Neural cell (in vitro differentiated cells): ENCODE measurements at regions not wholly inside any gene's neighbourhood (a gene's known extent, or its start where the extent isn't known, plus 50 kb on each side); places are given as distances from the start of the nearest gene placed in this dataset.

Experiments used
- EP300 ChIP-seq: fragments of 450-650 bp; conservative IDR thresholded peaks from 2 replicates; pipeline ENCODE4 v1.6.1; 2014; ENCODE audit warnings: antibody characterized with exemption, mild to moderate bottlenecking, moderate library complexity; ENCODE audit not compliant: poor library complexity, severe bottlenecking
- EZH2 ChIP-seq: fragments of 200-600, 300-800 bp; shearing (Covaris generic), sonication (generic); IDR thresholded peaks from 2 replicates; pipeline ENCODE4 v1.6.1; 2014; ENCODE audit warnings: antibody characterized with exemption, low read length, borderline replicate concordance, mild to moderate bottlenecking; ENCODE audit not compliant: insufficient read depth, poor library complexity, severe bottlenecking
- MXI1 ChIP-seq: fragments of 450-650 bp; conservative IDR thresholded peaks from 2 replicates; pipeline ENCODE4 v1.6.1; 2014; ENCODE audit warnings: antibody characterized with exemption, mild to moderate bottlenecking; ENCODE audit not compliant: poor library complexity, severe bottlenecking
- POLR2AphosphoS5 ChIP-seq: IDR thresholded peaks from 2 replicates; pipeline ENCODE4 v1.6.1; 2012
- RAD21 ChIP-seq: fragments of 450-650 bp; conservative IDR thresholded peaks from 2 replicates; pipeline ENCODE4 v1.6.1; 2014; ENCODE audit warnings: antibody characterized with exemption, mild to moderate bottlenecking, moderate library complexity
- SMC3 ChIP-seq: fragments of 450-650 bp; conservative IDR thresholded peaks from 2 replicates; pipeline ENCODE4 v1.6.1; 2014; ENCODE audit warnings: antibody characterized with exemption, mild to moderate bottlenecking, moderate library complexity; ENCODE audit not compliant: poor library complexity
- TAF1 ChIP-seq: IDR thresholded peaks from 2 replicates; pipeline ENCODE4 v1.6.1; 2012; ENCODE audit warnings: low read depth
- TF ChIP-seq, protein P1 (sequence below): fragments of 450-650 bp; IDR thresholded peaks from 2 replicates; pipeline ENCODE4 v1.5.1; 2014; ENCODE audit warnings: antibody characterized with exemption, mild to moderate bottlenecking, moderate library complexity; ENCODE audit not compliant: poor library complexity, severe bottlenecking
- TF ChIP-seq, protein P2 (sequence below): IDR thresholded peaks from 2 replicates; pipeline ENCODE4 v1.6.1; 2012; ENCODE audit warnings: borderline replicate concordance

DNA sequence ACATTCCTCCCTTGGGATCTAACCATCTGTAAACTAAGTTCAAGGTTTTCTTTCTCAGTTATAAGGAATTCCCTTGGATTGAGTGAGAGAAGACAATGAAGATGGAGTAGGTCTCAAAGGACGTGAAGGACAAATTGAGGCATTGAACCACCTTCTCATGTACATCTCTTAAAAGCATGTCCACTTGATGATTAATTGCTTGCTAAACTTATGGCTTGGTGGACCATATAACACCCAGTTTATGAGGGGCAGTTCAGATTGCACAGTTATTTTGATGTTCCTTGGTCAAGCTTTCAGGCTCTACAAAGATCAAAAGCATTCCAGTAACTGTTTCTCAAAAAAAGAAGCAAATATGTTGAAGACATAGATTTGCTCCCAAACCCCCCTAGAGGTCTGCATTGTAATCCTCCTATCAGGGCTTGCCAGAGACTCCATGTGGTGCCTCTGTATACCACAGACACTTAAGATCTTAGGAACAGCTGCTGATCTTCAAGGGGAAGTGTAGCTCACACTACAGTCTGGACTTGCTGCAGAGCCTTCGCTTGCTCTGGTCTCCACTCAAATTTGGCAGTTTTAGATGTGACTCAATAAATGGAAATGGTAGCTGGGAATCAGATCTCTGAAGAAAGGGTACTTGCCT, 56.9 kb upstream of the ALDH1A1 start:
- TF ChIP-seq, protein P1, sequence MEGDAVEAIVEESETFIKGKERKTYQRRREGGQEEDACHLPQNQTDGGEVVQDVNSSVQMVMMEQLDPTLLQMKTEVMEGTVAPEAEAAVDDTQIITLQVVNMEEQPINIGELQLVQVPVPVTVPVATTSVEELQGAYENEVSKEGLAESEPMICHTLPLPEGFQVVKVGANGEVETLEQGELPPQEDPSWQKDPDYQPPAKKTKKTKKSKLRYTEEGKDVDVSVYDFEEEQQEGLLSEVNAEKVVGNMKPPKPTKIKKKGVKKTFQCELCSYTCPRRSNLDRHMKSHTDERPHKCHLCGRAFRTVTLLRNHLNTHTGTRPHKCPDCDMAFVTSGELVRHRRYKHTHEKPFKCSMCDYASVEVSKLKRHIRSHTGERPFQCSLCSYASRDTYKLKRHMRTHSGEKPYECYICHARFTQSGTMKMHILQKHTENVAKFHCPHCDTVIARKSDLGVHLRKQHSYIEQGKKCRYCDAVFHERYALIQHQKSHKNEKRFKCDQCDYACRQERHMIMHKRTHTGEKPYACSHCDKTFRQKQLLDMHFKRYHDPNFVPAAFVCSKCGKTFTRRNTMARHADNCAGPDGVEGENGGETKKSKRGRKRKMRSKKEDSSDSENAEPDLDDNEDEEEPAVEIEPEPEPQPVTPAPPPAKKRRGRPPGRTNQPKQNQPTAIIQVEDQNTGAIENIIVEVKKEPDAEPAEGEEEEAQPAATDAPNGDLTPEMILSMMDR = no peak
- TF ChIP-seq POLR2AphosphoS5 (no peak), TAF1 (no peak), RAD21 (no peak), EZH2 (no peak), EP300 (no peak), MXI1 (no peak), SMC3 (no peak)
- TF ChIP-seq, protein P2, sequence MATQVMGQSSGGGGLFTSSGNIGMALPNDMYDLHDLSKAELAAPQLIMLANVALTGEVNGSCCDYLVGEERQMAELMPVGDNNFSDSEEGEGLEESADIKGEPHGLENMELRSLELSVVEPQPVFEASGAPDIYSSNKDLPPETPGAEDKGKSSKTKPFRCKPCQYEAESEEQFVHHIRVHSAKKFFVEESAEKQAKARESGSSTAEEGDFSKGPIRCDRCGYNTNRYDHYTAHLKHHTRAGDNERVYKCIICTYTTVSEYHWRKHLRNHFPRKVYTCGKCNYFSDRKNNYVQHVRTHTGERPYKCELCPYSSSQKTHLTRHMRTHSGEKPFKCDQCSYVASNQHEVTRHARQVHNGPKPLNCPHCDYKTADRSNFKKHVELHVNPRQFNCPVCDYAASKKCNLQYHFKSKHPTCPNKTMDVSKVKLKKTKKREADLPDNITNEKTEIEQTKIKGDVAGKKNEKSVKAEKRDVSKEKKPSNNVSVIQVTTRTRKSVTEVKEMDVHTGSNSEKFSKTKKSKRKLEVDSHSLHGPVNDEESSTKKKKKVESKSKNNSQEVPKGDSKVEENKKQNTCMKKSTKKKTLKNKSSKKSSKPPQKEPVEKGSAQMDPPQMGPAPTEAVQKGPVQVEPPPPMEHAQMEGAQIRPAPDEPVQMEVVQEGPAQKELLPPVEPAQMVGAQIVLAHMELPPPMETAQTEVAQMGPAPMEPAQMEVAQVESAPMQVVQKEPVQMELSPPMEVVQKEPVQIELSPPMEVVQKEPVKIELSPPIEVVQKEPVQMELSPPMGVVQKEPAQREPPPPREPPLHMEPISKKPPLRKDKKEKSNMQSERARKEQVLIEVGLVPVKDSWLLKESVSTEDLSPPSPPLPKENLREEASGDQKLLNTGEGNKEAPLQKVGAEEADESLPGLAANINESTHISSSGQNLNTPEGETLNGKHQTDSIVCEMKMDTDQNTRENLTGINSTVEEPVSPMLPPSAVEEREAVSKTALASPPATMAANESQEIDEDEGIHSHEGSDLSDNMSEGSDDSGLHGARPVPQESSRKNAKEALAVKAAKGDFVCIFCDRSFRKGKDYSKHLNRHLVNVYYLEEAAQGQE = no peak
